CD14-positive monocyte (primary cell): ENCODE measurements at regions not wholly inside any gene's neighbourhood (a gene's known extent, or its start where the extent isn't known, plus 50 kb on each side); places are given as distances from the start of the nearest gene placed in this dataset.

Source experiments
- DNase-seq, 3 donors: peaks; one replicate each; pipeline ENCODE4 v3.0.0-alpha.2; 2011 to 2022
- H2AFZ ChIP-seq: 2 replicates; pipeline ENCODE4 v1.6.0; 2012; ENCODE audit warnings: mild to moderate bottlenecking, low read depth, low read length, inconsistent platforms; ENCODE audit not compliant: insufficient read depth, poor library complexity, severe bottlenecking
- H3K27ac ChIP-seq, 2 donors: 1 replicate in 1 of 2; 2 replicates in 1 of 2; pipeline ENCODE4 v1.5.1; 2012 to 2013; ENCODE audit warnings: low read length in 2 of 2, control low read depth in 1 of 2, inconsistent platforms in 1 of 2, low read depth in 1 of 2, mild to moderate bottlenecking in 1 of 2
- H3K27me3 ChIP-seq, 2 donors: one replicate each; pipeline versions ENCODE4 v1.6.0 to v1.6.1; 2011 to 2013; ENCODE audit warnings: low read length in 2 of 2; ENCODE audit not compliant: control insufficient read depth in 2 of 2, insufficient read depth in 2 of 2
- H3K36me3 ChIP-seq, 2 donors: replicated peaks in 1 of 2; 1 replicate in 1 of 2; 2 replicates in 1 of 2; pipeline versions ENCODE4 v1.5.1 to v1.6.1; 2012 to 2013; ENCODE audit warnings: low read length in 2 of 2, control low read depth in 1 of 2, inconsistent platforms in 1 of 2, mild to moderate bottlenecking in 1 of 2; ENCODE audit not compliant: insufficient read depth in 2 of 2, control insufficient read depth in 1 of 2
- H3K4me1 ChIP-seq, 2 donors: 1 replicate in 1 of 2; 2 replicates in 1 of 2; pipeline versions ENCODE4 v1.5.1 to v1.6.1; 2012 to 2013; ENCODE audit warnings: low read length in 2 of 2, control low read depth in 1 of 2, inconsistent platforms in 1 of 2, mild to moderate bottlenecking in 1 of 2, moderate library complexity in 1 of 2; ENCODE audit not compliant: insufficient read depth in 2 of 2, control insufficient read depth in 1 of 2
- H3K4me2 ChIP-seq: replicated peaks from 2 replicates; pipeline ENCODE3; 2012; ENCODE audit warnings: low read length, moderate library complexity, mild to moderate bottlenecking; ENCODE audit not compliant: poor library complexity, severe bottlenecking; ENCODE audit errors: extremely low read depth
- H3K4me3 ChIP-seq, 3 experiments: fragments of 200-600 bp in 1 of 3; sonication (generic) in 1 of 3; replicated peaks in 1 of 3; 1 replicate in 2 of 3; 2 replicates in 1 of 3; pipeline ENCODE4 v1.5.1; 2011 to 2013; ENCODE audit warnings: low read length in 3 of 3, mild to moderate bottlenecking in 3 of 3, control low read depth in 2 of 3, low read depth in 2 of 3, inconsistent platforms in 1 of 3, moderate library complexity in 1 of 3
- H3K79me2 ChIP-seq: 2 replicates; pipeline ENCODE4 v1.6.0; 2012; ENCODE audit warnings: mild to moderate bottlenecking, control low read depth, inconsistent platforms, low read length, moderate library complexity; ENCODE audit not compliant: insufficient read depth
- H3K9ac ChIP-seq: 2 replicates; pipeline ENCODE4 v1.6.0; 2017; ENCODE audit warnings: low read length, mild to moderate bottlenecking; ENCODE audit not compliant: insufficient read depth, poor library complexity, severe bottlenecking
- H3K9me3 ChIP-seq, 2 donors: replicated peaks in 1 of 2; 1 replicate in 1 of 2; 2 replicates in 1 of 2; pipeline versions ENCODE4 v1.5.1 to v1.6.1; 2012 to 2013; ENCODE audit warnings: low read length in 2 of 2, control low read depth in 1 of 2; ENCODE audit not compliant: control insufficient read depth in 1 of 2, insufficient read depth in 1 of 2
- H4K20me1 ChIP-seq: 2 replicates; pipeline ENCODE4 v1.6.0; 2012; ENCODE audit warnings: mild to moderate bottlenecking, low read length, control low read depth, moderate library complexity; ENCODE audit not compliant: insufficient read depth
- H3K27ac Mint-ChIP-seq, 7 donors: one replicate each; pipeline ENCODE4 v1.8.0; 2020; ENCODE audit warnings: mild to moderate bottlenecking in 7 of 7, mixed read lengths in 7 of 7, moderate library complexity in 6 of 7, inconsistent platforms in 2 of 7
- H3K27me3 Mint-ChIP-seq, 3 donors: one replicate each; pipeline ENCODE4 v1.8.0; 2021 to 2022; ENCODE audit warnings: low read depth in 3 of 3, mild to moderate bottlenecking in 3 of 3, mixed read lengths in 3 of 3, moderate library complexity in 3 of 3, inconsistent platforms in 1 of 3
- H3K36me3 Mint-ChIP-seq, 2 donors: one replicate each; pipeline ENCODE4 v1.8.0; 2020; ENCODE audit warnings: mixed read lengths in 2 of 2, inconsistent platforms in 1 of 2, mild to moderate bottlenecking in 1 of 2
- H3K4me1 Mint-ChIP-seq: one replicate; pipeline ENCODE4 v1.8.0; 2020; ENCODE audit warnings: mild to moderate bottlenecking, mixed read lengths
- H3K4me3 Mint-ChIP-seq, 2 donors: one replicate each; pipeline ENCODE4 v1.8.0; 2020; ENCODE audit warnings: mild to moderate bottlenecking in 2 of 2, mixed read lengths in 2 of 2, moderate library complexity in 1 of 2
- H3K9me3 Mint-ChIP-seq, 7 donors: one replicate each; pipeline ENCODE4 v1.8.0; 2020 to 2022; ENCODE audit warnings: mixed read lengths in 7 of 7, mild to moderate bottlenecking in 6 of 7, moderate library complexity in 6 of 7, inconsistent platforms in 2 of 7
- WGBS: methylation state at CpG from one replicate; pipeline ENCODE4 v1.1.5; 2013; ENCODE audit warnings: missing lambda C conversion rate; ENCODE audit not compliant: insufficient coverage; 5-methylcytosine and 5-hydroxymethylcytosine counted together
- intact Hi-C, 2 donors: fragments of 100-400 bp; cut with micrococcal nuclease; formaldehyde crosslinking; loops; one replicate each; pipeline versions ENCODE4 v1.15.0 to v1.15.1; 2023
- TF ChIP-seq, protein P1 (sequence below): fragments of 200-600 bp; IDR thresholded peaks from one replicate; pipeline ENCODE4 v1.8.0; 2022; ENCODE audit warnings: antibody characterized with exemption, mild to moderate bottlenecking

DNA sequence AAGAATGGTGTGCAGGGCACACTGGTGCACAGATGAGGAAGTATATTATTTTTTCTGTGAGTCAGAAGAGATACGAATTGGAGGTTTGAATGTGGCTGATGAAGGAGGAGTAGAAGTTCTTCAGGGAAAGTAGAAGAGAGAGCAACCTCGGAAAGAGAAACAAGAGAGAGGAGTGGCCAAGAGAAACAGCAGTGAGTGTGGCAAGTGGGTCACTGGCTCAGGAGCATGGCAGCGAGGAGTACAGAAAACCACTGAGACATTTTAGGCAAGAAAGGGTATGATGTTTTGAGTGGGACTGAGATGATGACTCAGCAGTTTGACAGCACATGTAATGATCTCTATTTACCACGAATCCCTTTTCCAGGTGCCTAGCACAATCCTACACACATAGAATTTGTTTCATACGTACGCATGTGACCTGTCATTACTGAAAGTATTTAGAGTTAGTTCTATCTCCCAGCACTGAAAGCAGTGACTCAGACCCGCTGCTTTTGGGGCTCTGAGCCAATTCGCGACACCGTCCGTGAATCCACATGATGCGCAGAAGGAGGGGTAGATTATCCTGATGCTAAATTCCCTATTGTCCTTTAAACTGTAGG, 915.4 kb downstream of the DCDC2C start:
- no peak overlapping the region for H3K4me3 Mint-ChIP-seq
- Histone ChIP-seq H2AFZ (no peak overlapping the region), H3K36me3 (no peaks in the 10 kb centered on the region), H3K79me2 (no peaks in the 10 kb centered on the region), H3K9me3 (peaks cover 22 to 31% of the 10 kb centered on the region in 2 donors), H4K20me1 (no peaks in the 10 kb centered on the region), H3K4me2 (no peak overlapping the region), H3K4me1 (no peaks in the 10 kb centered on the region), H3K9ac (no peak overlapping the region), H3K4me3 (no peak overlapping the region), H3K27ac (no peak overlapping the region), H3K27me3 (no peaks in the 10 kb centered on the region)
- H3K36me3 Mint-ChIP-seq: no peaks in the 10 kb centered on the region
- TF ChIP-seq, protein P1, sequence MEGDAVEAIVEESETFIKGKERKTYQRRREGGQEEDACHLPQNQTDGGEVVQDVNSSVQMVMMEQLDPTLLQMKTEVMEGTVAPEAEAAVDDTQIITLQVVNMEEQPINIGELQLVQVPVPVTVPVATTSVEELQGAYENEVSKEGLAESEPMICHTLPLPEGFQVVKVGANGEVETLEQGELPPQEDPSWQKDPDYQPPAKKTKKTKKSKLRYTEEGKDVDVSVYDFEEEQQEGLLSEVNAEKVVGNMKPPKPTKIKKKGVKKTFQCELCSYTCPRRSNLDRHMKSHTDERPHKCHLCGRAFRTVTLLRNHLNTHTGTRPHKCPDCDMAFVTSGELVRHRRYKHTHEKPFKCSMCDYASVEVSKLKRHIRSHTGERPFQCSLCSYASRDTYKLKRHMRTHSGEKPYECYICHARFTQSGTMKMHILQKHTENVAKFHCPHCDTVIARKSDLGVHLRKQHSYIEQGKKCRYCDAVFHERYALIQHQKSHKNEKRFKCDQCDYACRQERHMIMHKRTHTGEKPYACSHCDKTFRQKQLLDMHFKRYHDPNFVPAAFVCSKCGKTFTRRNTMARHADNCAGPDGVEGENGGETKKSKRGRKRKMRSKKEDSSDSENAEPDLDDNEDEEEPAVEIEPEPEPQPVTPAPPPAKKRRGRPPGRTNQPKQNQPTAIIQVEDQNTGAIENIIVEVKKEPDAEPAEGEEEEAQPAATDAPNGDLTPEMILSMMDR: no peak
- DNase-seq: no peak
- no peaks in the 10 kb centered on the region for H3K4me1 Mint-ChIP-seq
- intact Hi-C loops: no loop called here
- H3K9me3 Mint-ChIP-seq: peaks cover 4 to 23% (median 6%) of the 10 kb centered on the region in 7 donors
- H3K27me3 Mint-ChIP-seq: no peaks in the 10 kb centered on the region
- H3K27ac Mint-ChIP-seq: no peak overlapping the region
- 71% methylated on average over 2 of the region's 12 CpGs for WGBS

DNA sequence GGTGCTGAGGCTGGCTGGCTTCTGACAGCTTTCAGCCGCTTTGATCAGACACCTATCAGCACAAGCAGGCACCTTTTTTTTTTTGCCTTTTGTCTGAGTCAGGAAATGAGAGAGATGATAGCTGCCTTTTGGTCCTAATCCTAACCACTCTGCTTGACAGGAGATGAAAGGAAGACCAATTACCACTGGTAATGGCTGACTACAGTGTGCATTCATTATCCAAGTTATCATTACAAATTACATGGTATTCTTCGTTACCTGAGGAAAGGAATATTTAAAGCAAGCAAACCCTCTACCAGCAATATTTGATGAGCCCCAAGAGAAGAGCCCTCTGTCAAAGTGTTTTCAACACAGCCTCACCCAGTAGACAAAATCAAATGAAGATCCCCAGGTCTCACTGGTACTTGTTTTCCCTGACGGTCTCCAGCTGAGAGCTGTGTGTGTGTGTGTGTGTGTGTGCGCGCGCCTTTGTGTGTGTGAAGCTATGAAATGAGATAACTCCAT, 925.7 kb downstream of the DCDC2C start:
- Mint-ChIP-seq H3K4me3 (no peak overlapping the region), H3K27me3 (peaks cover 0 to 2% (median 0%) of the 10 kb centered on the region in 3 donors), H3K27ac (no peak overlapping the region), H3K36me3 (no peaks in the 10 kb centered on the region), H3K9me3 (peaks cover 0 to 12% (median 2%) of the 10 kb centered on the region in 7 donors), H3K4me1 (no peaks in the 10 kb centered on the region)
- H3K27ac ChIP-seq: no peak overlapping the region
- H3K4me2 ChIP-seq: no peak overlapping the region
- H3K9me3 ChIP-seq: peaks cover 0 to 9% of the 10 kb centered on the region in 2 donors
- TF ChIP-seq, protein P1: no peak
- intact Hi-C loops: no loop called here
- H4K20me1 ChIP-seq: no peaks in the 10 kb centered on the region
- H3K36me3 ChIP-seq: no peaks in the 10 kb centered on the region
- no peak overlapping the region for H2AFZ ChIP-seq
- H3K4me1 ChIP-seq: no peaks in the 10 kb centered on the region
- no peak overlapping the region for H3K4me3 ChIP-seq
- no peaks in the 10 kb centered on the region for H3K27me3 ChIP-seq
- no peak for DNase-seq
- H3K9ac ChIP-seq: no peak overlapping the region
- H3K79me2 ChIP-seq: no peaks in the 10 kb centered on the region
- 90% methylated on average over 4 of the region's 6 CpGs for WGBS
